ENCODE measurements at regions not wholly inside any gene's neighbourhood (a gene's known extent, or its start where the extent isn't known, plus 50 kb on each side); places are given as distances from the start of the nearest gene placed in this dataset.

- Histone ChIP-seq H3K4me1 (peaks cover 0 to 9% (median 0%) of the 10 kb centered on the region in 10 experiments; a peak in 5 of 20 replicates), H3K9ac (no peak overlapping the region)
- TF ChIP-seq Cebpa-rat (IDR thresholded peaks at IDR 0.05), result no peak
These were observed 67.5 kb upstream of the MME start for GRCh38 chr3:155012584-155012983.

GRCh38 chr3:155010416-155010815 is 69.7 kb upstream of the MME start:
- peaks cover 0 to 9% (median 0%) of the 10 kb centered on the region in 10 experiments; a peak in 5 of 20 replicates for H3K4me1 ChIP-seq
- TF ChIP-seq Cebpa-rat (IDR thresholded peaks at IDR 0.05), result no peak
- H3K36me3 ChIP-seq, result no peaks in the 10 kb centered on the region
- H3K27me3 ChIP-seq, result no peaks in the 10 kb centered on the region
- no peak overlapping the region for H3K9ac ChIP-seq
- H4K20me1 ChIP-seq, result no peaks in the 10 kb centered on the region
- no peak overlapping the region for H3K4me2 ChIP-seq
- peaks cover 0 to 8% (median 3%) of the 10 kb centered on the region in 11 experiments; a peak in 11 of 22 replicates for H3K9me3 ChIP-seq (replicated peaks in 1 of 11)
- H3K4me3 ChIP-seq, result no peak overlapping the region
- no peak overlapping the region for H3K27ac ChIP-seq

More at GRCh38 chr3:155012584-155012983, 67.5 kb upstream of the MME start:
- Histone ChIP-seq H3K9me3 (replicated peaks in 1 of 11) (peaks cover 0 to 3% (median 0%) of the 10 kb centered on the region in 11 experiments; a peak in 1 of 22 replicates), H3K4me2 (no peak overlapping the region), H3K36me3 (no peaks in the 10 kb centered on the region), H3K27ac (no peak overlapping the region), H4K20me1 (no peaks in the 10 kb centered on the region), H3K4me3 (no peak overlapping the region), H3K27me3 (no peaks in the 10 kb centered on the region)

GRCh38 chr3:155009217-155009616 is 70.9 kb upstream of the MME start:
- no peak for TF ChIP-seq Cebpa-rat (IDR thresholded peaks at IDR 0.05)
- no peak overlapping the region for H3K27ac ChIP-seq
- H3K27me3 ChIP-seq, result no peaks in the 10 kb centered on the region
- peaks cover 7 to 20% (median 15%) of the 10 kb centered on the region in 11 experiments; a peak in 20 of 22 replicates for H3K9me3 ChIP-seq (replicated peaks in 1 of 11)
- H3K4me3 ChIP-seq, result no peak overlapping the region
- H3K36me3 ChIP-seq, result no peaks in the 10 kb centered on the region
- no peak overlapping the region; a peak in 1 of 22 replicates for H3K4me2 ChIP-seq
- H3K9ac ChIP-seq, result no peak overlapping the region
- H3K4me1 ChIP-seq, result peaks cover 0 to 9% (median 0%) of the 10 kb centered on the region in 10 experiments; a peak in 5 of 20 replicates
- no peaks in the 10 kb centered on the region for H4K20me1 ChIP-seq

GRCh38 chr3:155007729-155008128 is 72.4 kb upstream of the MME start:
- H3K36me3 ChIP-seq, result no peaks in the 10 kb centered on the region
- H3K4me1 ChIP-seq, result peaks cover 0 to 9% (median 0%) of the 10 kb centered on the region in 10 experiments; a peak in 5 of 20 replicates
- H3K4me3 ChIP-seq, result no peak overlapping the region
- no peak for TF ChIP-seq Cebpa-rat (IDR thresholded peaks at IDR 0.05)
- no peak overlapping the region for H3K27ac ChIP-seq
- no peak overlapping the region for H3K4me2 ChIP-seq
- no peak overlapping the region for H3K9ac ChIP-seq
- peaks cover 13 to 28% (median 24%) of the 10 kb centered on the region in 11 experiments; a peak in 20 of 22 replicates for H3K9me3 ChIP-seq (replicated peaks in 1 of 11)
- H4K20me1 ChIP-seq, result no peaks in the 10 kb centered on the region
- no peaks in the 10 kb centered on the region for H3K27me3 ChIP-seq

- H3K4me2 ChIP-seq, result peak overlapping the region in 5 of 11 experiments; percentile 33 to 60 (median 37); a peak in 6 of 22 replicates
- no peak overlapping the region for H3K9ac ChIP-seq
- H3K9me3 ChIP-seq (replicated peaks in 1 of 11), result peaks cover 13 to 27% (median 24%) of the 10 kb centered on the region in 11 experiments; a peak in 20 of 22 replicates
- no peaks in the 10 kb centered on the region for H3K27me3 ChIP-seq
- H3K27ac ChIP-seq, result no peak overlapping the region; a peak in 1 of 22 replicates
- TF ChIP-seq Cebpa-rat (IDR thresholded peaks at IDR 0.05), result 0 out of 22 replicates have a peak, but pooled peaks of 2 of the 11 experiments have one; percentile 9 to 13
- H3K36me3 ChIP-seq, result no peaks in the 10 kb centered on the region
- no peaks in the 10 kb centered on the region for H4K20me1 ChIP-seq
- H3K4me1 ChIP-seq, result peaks cover 0 to 17% (median 0%) of the 10 kb centered on the region in 10 experiments; a peak in 6 of 20 replicates
- no peak overlapping the region for H3K4me3 ChIP-seq
These were observed 78.7 kb upstream of the MME start for GRCh38 chr3:155001289-155002010.

GRCh38 chr3:154992655-154993054 is 87.5 kb upstream of the MME start:
- Histone ChIP-seq H3K9ac (no peak overlapping the region), H3K4me3 (no peak overlapping the region), H4K20me1 (no peaks in the 10 kb centered on the region), H3K27ac (no peak overlapping the region), H3K27me3 (no peaks in the 10 kb centered on the region), H3K4me1 (no peaks in the 10 kb centered on the region), H3K9me3 (replicated peaks in 1 of 11) (peaks cover 0 to 4% (median 0%) of the 10 kb centered on the region in 11 experiments; a peak in 3 of 22 replicates), H3K36me3 (no peaks in the 10 kb centered on the region), H3K4me2 (no peak overlapping the region)
- TF ChIP-seq Cebpa-rat (IDR thresholded peaks at IDR 0.05), result no peak

GRCh38 chr3:154990543-154990942 is 89.6 kb upstream of the MME start:
- H3K4me2 ChIP-seq, result no peak overlapping the region
- no peaks in the 10 kb centered on the region for H3K36me3 ChIP-seq
- no peak overlapping the region for H3K4me3 ChIP-seq
- no peak overlapping the region for H3K27ac ChIP-seq
- no peaks in the 10 kb centered on the region for H3K27me3 ChIP-seq
- no peak for TF ChIP-seq Cebpa-rat (IDR thresholded peaks at IDR 0.05)
- no peaks in the 10 kb centered on the region for H3K4me1 ChIP-seq
- H3K9ac ChIP-seq, result no peak overlapping the region
- H4K20me1 ChIP-seq, result no peaks in the 10 kb centered on the region
- H3K9me3 ChIP-seq (replicated peaks in 1 of 11), result peaks cover 0 to 12% (median 0%) of the 10 kb centered on the region in 11 experiments; a peak in 3 of 22 replicates

- Histone ChIP-seq H4K20me1 (no peaks in the 10 kb centered on the region), H3K4me2 (no peak overlapping the region), H3K9me3 (replicated peaks in 1 of 11) (peaks cover 0 to 12% (median 0%) of the 10 kb centered on the region in 11 experiments; a peak in 3 of 22 replicates), H3K4me3 (no peak overlapping the region), H3K4me1 (no peaks in the 10 kb centered on the region), H3K36me3 (no peaks in the 10 kb centered on the region), H3K9ac (no peak overlapping the region), H3K27ac (no peak overlapping the region), H3K27me3 (no peaks in the 10 kb centered on the region)
- no peak for TF ChIP-seq Cebpa-rat (IDR thresholded peaks at IDR 0.05)
These were observed 92.3 kb upstream of the MME start for GRCh38 chr3:154987846-154988245.

- Histone ChIP-seq H3K36me3 (no peaks in the 10 kb centered on the region), H3K27ac (no peak overlapping the region), H3K4me1 (no peaks in the 10 kb centered on the region), H4K20me1 (no peaks in the 10 kb centered on the region), H3K27me3 (no peaks in the 10 kb centered on the region), H3K4me3 (no peak overlapping the region), H3K9me3 (replicated peaks in 1 of 11) (peaks cover 0 to 7% (median 0%) of the 10 kb centered on the region in 11 experiments; a peak in 1 of 22 replicates), H3K4me2 (no peak overlapping the region), H3K9ac (no peak overlapping the region)
- TF ChIP-seq Cebpa-rat (IDR thresholded peaks at IDR 0.05), result no peak
These were observed 98.5 kb upstream of the MME start for GRCh38 chr3:154981664-154982063.

Measured in BLaER1 treated with 17β-estradiol and CSF1 and Interleukin-3, amounts not matched to agents 10 nM and 100 nM (cell line).